ENCODE measurements at regions not wholly inside any gene's neighbourhood (a gene's known extent, or its start where the extent isn't known, plus 50 kb on each side); places are given as distances from the start of the nearest gene placed in this dataset.
A peak's percentile ranks its signal among the peaks of the same experiment; 100 is the strongest.
"Not testable (repeated sequence)": the region's sequence is repeated elsewhere in the genome, so short reads cannot be mapped to it uniquely, and the experiment has no call there.

- DNase-seq, result no peak
These were observed 263.3 kb downstream of the ZIC1 start for GRCh38 chr3:147672436-147672835.

GRCh38 chr3:147675761-147676160 is 266.6 kb downstream of the ZIC1 start:
- no peak for DNase-seq

GRCh38 chr3:147680837-147681483 is 271.8 kb downstream of the ZIC1 start:
- DNase-seq, result no peak

GRCh38 chr3:147688868-147689267 is 279.7 kb downstream of the ZIC1 start:
- DNase-seq, result no peak

GRCh38 chr3:147699175-147699838 is 290.1 kb downstream of the ZIC1 start:
- DNase-seq, result peak; percentile 17 to 87

- no peak for DNase-seq
These were observed 292.0 kb downstream of the ZIC1 start for GRCh38 chr3:147701195-147701594.

GRCh38 chr3:147702509-147702908 is 293.3 kb downstream of the ZIC1 start:
- no peak for DNase-seq

GRCh38 chr3:147705651-147706051 is 296.5 kb downstream of the ZIC1 start:
- DNase-seq, result peak; percentile 18 to 77

- not testable (repeated sequence) for DNase-seq
These were observed 301.6 kb downstream of the ZIC1 start for GRCh38 chr3:147710753-147711152.

- DNase-seq, result no peak
These were observed 303.2 kb downstream of the ZIC1 start for GRCh38 chr3:147712357-147712756.

GRCh38 chr3:147712758-147713157 is 303.6 kb downstream of the ZIC1 start:
- DNase-seq, result not testable (repeated sequence)

- no peak for DNase-seq
These were observed 304.3 kb downstream of the ZIC1 start for GRCh38 chr3:147713234-147714133.

- DNase-seq, result no peak
These were observed 320.5 kb downstream of the ZIC1 start for GRCh38 chr3:147729641-147730040.

- no peak for DNase-seq
These were observed 321.1 kb downstream of the ZIC1 start for GRCh38 chr3:147730284-147730683.

GRCh38 chr3:147733217-147733616 is 324.1 kb downstream of the ZIC1 start:
- no peak for DNase-seq

GRCh38 chr3:147735616-147736015 is 326.5 kb downstream of the ZIC1 start:
- no peak for DNase-seq

GRCh38 chr3:147736226-147736625 is 327.1 kb downstream of the ZIC1 start:
- DNase-seq, result peak in 1 of 2 donors; percentile 64

- DNase-seq, result no peak
These were observed 328.2 kb downstream of the ZIC1 start for GRCh38 chr3:147737376-147737775.

- no peak for DNase-seq
These were observed 331.8 kb downstream of the ZIC1 start for GRCh38 chr3:147740928-147741327.

GRCh38 chr3:147744967-147745366 is 335.8 kb downstream of the ZIC1 start:
- no peak for DNase-seq

GRCh38 chr3:147755310-147755709 is 346.1 kb downstream of the ZIC1 start:
- DNase-seq, result peak in 1 of 2 donors; percentile 6

- DNase-seq, result no peak
These were observed 347.3 kb downstream of the ZIC1 start for GRCh38 chr3:147756476-147756875.

GRCh38 chr3:147757866-147758265 is 348.7 kb downstream of the ZIC1 start:
- DNase-seq, result no peak

Measured in inflammatory macrophage (primary cell).